B cell (primary cell): ENCODE measurements at regions not wholly inside any gene's neighbourhood (a gene's known extent, or its start where the extent isn't known, plus 50 kb on each side); places are given as distances from the start of the nearest gene placed in this dataset.

Experiments
- ATAC-seq: fragments of 200-7000 bp; cut with Tn5 transposase; one replicate; pipeline ENCODE4 v1.10.0; 2021; ENCODE audit warnings: low read depth, mild to moderate bottlenecking, moderate number of reproducible peaks, moderate library complexity
- CTCF ChIA-PET: fragments of 350-600 bp; sonication (Branson Sonifier 250); formaldehyde crosslinking; loops from one replicate; lab custom pipeline; 2021; ENCODE audit warnings: antibody characterized with exemption, inconsistent platforms; lab: Charles Lee
- POLR2A ChIA-PET: fragments of 350-600 bp; sonication (Branson Sonifier 250); formaldehyde crosslinking; loops from one replicate; lab custom pipeline; 2021; ENCODE audit warnings: antibody characterized with exemption; lab: Charles Lee
- DNase-seq: peaks from one replicate; pipeline ENCODE4 v3.0.0; 2013
- H2AFZ ChIP-seq: 2 replicates; pipeline ENCODE4 v1.6.1; 2012; ENCODE audit warnings: mild to moderate bottlenecking, low read depth, low read length; ENCODE audit not compliant: insufficient read depth, poor library complexity, severe bottlenecking
- H3K27ac ChIP-seq, 2 donors: 1 replicate in 1 of 2; 2 replicates in 1 of 2; pipeline ENCODE4 v1.5.1; 2012 to 2013; ENCODE audit warnings: low read length in 2 of 2, mild to moderate bottlenecking in 2 of 2, moderate library complexity in 1 of 2
- H3K27me3 ChIP-seq, 4 experiments: fragments of 200-600 bp in 1 of 4; sonication (generic) in 1 of 4; replicated peaks in 1 of 4; 1 replicate in 2 of 4; 2 replicates in 2 of 4; pipeline versions ENCODE4 v1.6.1 to v1.7.0; 2013 to 2016; ENCODE audit warnings: low read length in 3 of 4, mild to moderate bottlenecking in 2 of 4, mixed read lengths in 1 of 4, moderate library complexity in 1 of 4; ENCODE audit not compliant: insufficient read depth in 4 of 4, control insufficient read depth in 3 of 4; ENCODE audit errors: control extremely low read depth in 1 of 4
- H3K36me3 ChIP-seq, 2 experiments: replicated peaks in 1 of 2; 1 replicate in 1 of 2; 2 replicates in 1 of 2; pipeline versions ENCODE4 v1.6.1 to v1.7.1; 2013; ENCODE audit warnings: low read length in 1 of 2; ENCODE audit not compliant: insufficient read depth in 2 of 2, control insufficient read depth in 1 of 2; ENCODE audit errors: control extremely low read depth in 1 of 2, extremely low read depth in 1 of 2
- H3K4me1 ChIP-seq, 2 donors: fragments of 200-600 bp in 1 of 2; sonication (generic) in 1 of 2; 1 replicate in 1 of 2; 2 replicates in 1 of 2; pipeline versions ENCODE4 v1.5.1 to v1.6.1; 2013 to 2017; ENCODE audit warnings: low read length in 2 of 2; ENCODE audit not compliant: control insufficient read depth in 2 of 2, insufficient read depth in 2 of 2
- H3K4me2 ChIP-seq: replicated peaks from 2 replicates; pipeline ENCODE3; 2012; ENCODE audit warnings: mild to moderate bottlenecking, low read depth, low read length; ENCODE audit not compliant: poor library complexity, severe bottlenecking
- H3K4me3 ChIP-seq, 5 experiments: fragments of 200-600 bp in 1 of 5; sonication (generic) in 1 of 5; 1 replicate in 3 of 5; 2 replicates in 2 of 5; pipeline versions ENCODE4 v1.5.1 to v1.7.0; 2011 to 2016; ENCODE audit warnings: low read length in 4 of 5, mild to moderate bottlenecking in 4 of 5, low read depth in 2 of 5, control low read depth in 1 of 5, moderate library complexity in 1 of 5; ENCODE audit not compliant: insufficient read depth in 1 of 5; ENCODE audit errors: control extremely low read depth in 1 of 5, extremely low read depth in 1 of 5
- H3K79me2 ChIP-seq: fragments of 200-600 bp; sonication (generic); one replicate; pipeline ENCODE4 v1.6.0; 2016; ENCODE audit warnings: low read length; ENCODE audit not compliant: control insufficient read depth, insufficient read depth
- H3K9ac ChIP-seq: fragments of 200-600 bp; sonication (generic); 2 replicates; pipeline ENCODE4 v1.6.1; 2017; ENCODE audit warnings: mild to moderate bottlenecking, low read length, moderate library complexity
- H3K9me3 ChIP-seq, 3 donors: one replicate each; pipeline versions ENCODE4 v1.6.1 to v1.7.1; 2013; ENCODE audit warnings: low read length in 2 of 3; ENCODE audit not compliant: control insufficient read depth in 2 of 3, insufficient read depth in 1 of 3; ENCODE audit errors: control extremely low read depth in 1 of 3
- H4K20me1 ChIP-seq: 2 replicates; pipeline ENCODE4 v1.6.0; 2012; ENCODE audit warnings: mild to moderate bottlenecking, low read length; ENCODE audit not compliant: insufficient read depth, control insufficient read depth, poor library complexity, severe bottlenecking
- H3K27ac Mint-ChIP-seq: one replicate; pipeline ENCODE4 v1.8.0; 2021; ENCODE audit warnings: mixed read lengths
- H3K27me3 Mint-ChIP-seq: one replicate; pipeline ENCODE4 v1.8.0; 2021; ENCODE audit warnings: mixed read lengths
- H3K4me1 Mint-ChIP-seq: one replicate; pipeline ENCODE4 v1.8.0; 2021; ENCODE audit warnings: mixed read lengths
- H3K4me3 Mint-ChIP-seq: one replicate; pipeline ENCODE4 v1.8.0; 2021; ENCODE audit warnings: mixed read lengths
- H3K9me3 Mint-ChIP-seq: one replicate; pipeline ENCODE4 v1.8.0; 2022; ENCODE audit warnings: mixed read lengths; ENCODE audit not compliant: insufficient read depth
- EZH2 ChIP-seq: IDR thresholded peaks from 2 replicates; pipeline ENCODE4 v1.6.1; 2012; ENCODE audit warnings: borderline replicate concordance, low read depth, mild to moderate bottlenecking, moderate library complexity, low read length; ENCODE audit not compliant: insufficient read depth, poor library complexity, severe bottlenecking
- WGBS: methylation state at CpG from one replicate; pipeline ENCODE4 v1.1.5; 2013; ENCODE audit warnings: missing lambda C conversion rate; ENCODE audit not compliant: insufficient coverage; 5-methylcytosine and 5-hydroxymethylcytosine counted together
- intact Hi-C: fragments of 100-400 bp; cut with micrococcal nuclease; formaldehyde crosslinking; loops from one replicate; pipeline ENCODE4 v1.10.0; 2022
- TF ChIP-seq, protein P1 (sequence below): fragments of 200-600 bp; IDR thresholded peaks from one replicate; pipeline ENCODE4 v1.8.0; 2022; ENCODE audit warnings: antibody characterized with exemption, mild to moderate bottlenecking

DNA sequence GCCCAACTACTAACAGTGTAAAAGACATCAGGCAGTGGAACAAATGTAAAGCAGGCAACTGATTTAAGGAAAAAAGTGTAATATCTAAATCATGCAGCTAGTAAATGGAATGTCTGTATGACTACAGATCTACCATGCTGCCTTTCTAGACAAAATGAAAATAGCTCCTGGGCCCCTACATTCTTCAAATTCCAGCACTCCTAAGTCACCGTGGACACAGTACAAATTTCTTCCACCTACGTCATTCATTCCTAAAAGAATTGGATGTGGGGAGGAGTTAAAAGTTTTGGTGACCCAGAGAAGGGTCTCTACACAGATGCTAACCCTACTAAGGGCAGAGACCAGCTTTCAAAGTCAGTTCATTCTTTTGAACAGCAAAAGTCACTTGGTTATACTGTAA lies 137.2 kb upstream of the ARHGEF9 start:
- Mint-ChIP-seq H3K9me3 (peaks cover 4% of the 10 kb centered on the region), H3K27me3 (no peaks in the 10 kb centered on the region), H3K4me1 (no peaks in the 10 kb centered on the region), H3K27ac (no peak overlapping the region), H3K4me3 (no peak overlapping the region)
- TF ChIP-seq, protein P1, sequence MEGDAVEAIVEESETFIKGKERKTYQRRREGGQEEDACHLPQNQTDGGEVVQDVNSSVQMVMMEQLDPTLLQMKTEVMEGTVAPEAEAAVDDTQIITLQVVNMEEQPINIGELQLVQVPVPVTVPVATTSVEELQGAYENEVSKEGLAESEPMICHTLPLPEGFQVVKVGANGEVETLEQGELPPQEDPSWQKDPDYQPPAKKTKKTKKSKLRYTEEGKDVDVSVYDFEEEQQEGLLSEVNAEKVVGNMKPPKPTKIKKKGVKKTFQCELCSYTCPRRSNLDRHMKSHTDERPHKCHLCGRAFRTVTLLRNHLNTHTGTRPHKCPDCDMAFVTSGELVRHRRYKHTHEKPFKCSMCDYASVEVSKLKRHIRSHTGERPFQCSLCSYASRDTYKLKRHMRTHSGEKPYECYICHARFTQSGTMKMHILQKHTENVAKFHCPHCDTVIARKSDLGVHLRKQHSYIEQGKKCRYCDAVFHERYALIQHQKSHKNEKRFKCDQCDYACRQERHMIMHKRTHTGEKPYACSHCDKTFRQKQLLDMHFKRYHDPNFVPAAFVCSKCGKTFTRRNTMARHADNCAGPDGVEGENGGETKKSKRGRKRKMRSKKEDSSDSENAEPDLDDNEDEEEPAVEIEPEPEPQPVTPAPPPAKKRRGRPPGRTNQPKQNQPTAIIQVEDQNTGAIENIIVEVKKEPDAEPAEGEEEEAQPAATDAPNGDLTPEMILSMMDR = no peak
- no peak for TF ChIP-seq EZH2
- intact Hi-C loops = no loop called here
- Histone ChIP-seq H3K27ac (no peak overlapping the region), H3K36me3 (no peaks in the 10 kb centered on the region), H3K4me3 (no peak overlapping the region), H2AFZ (no peak overlapping the region), H3K27me3 (no peaks in the 10 kb centered on the region), H3K9me3 (no peaks in the 10 kb centered on the region), H3K4me2 (no peak overlapping the region), H3K4me1 (no peaks in the 10 kb centered on the region), H3K9ac (no peak overlapping the region), H4K20me1 (no peaks in the 10 kb centered on the region), H3K79me2 (no peaks in the 10 kb centered on the region)
- POLR2A ChIA-PET = no interaction called here
- no CpG with 5 or more reads among the region's 2 CpGs for WGBS
- CTCF ChIA-PET = no interaction called here
- no peak for DNase-seq
- no peak for ATAC-seq

GRCh38 chrX:63920875-63921274 lies 135.9 kb upstream of the ARHGEF9 start:
- Histone ChIP-seq H3K4me3 (no peak overlapping the region), H4K20me1 (no peaks in the 10 kb centered on the region), H3K79me2 (no peaks in the 10 kb centered on the region), H3K36me3 (no peaks in the 10 kb centered on the region), H3K4me2 (no peak overlapping the region), H3K4me1 (no peaks in the 10 kb centered on the region), H3K9ac (no peak overlapping the region), H3K27ac (no peak overlapping the region), H2AFZ (no peak overlapping the region), H3K27me3 (no peaks in the 10 kb centered on the region), H3K9me3 (no peaks in the 10 kb centered on the region)
- Mint-ChIP-seq H3K9me3 (peaks cover 4% of the 10 kb centered on the region), H3K4me1 (no peaks in the 10 kb centered on the region), H3K27me3 (no peaks in the 10 kb centered on the region), H3K27ac (no peak overlapping the region), H3K4me3 (no peak overlapping the region)
- no peak for ATAC-seq
- no CpG with 5 or more reads among the region's 2 CpGs for WGBS
- ChIA-PET CTCF (no interaction called here), POLR2A (no interaction called here)
- intact Hi-C loops = no loop called here
- TF ChIP-seq, protein P1 = no peak
- no peak for TF ChIP-seq EZH2
- peak; percentile 1 for DNase-seq
